ENCODE measurements at regions not wholly inside any gene's neighbourhood (a gene's known extent, or its start where the extent isn't known, plus 50 kb on each side); places are given as distances from the start of the nearest gene placed in this dataset.

DNA sequence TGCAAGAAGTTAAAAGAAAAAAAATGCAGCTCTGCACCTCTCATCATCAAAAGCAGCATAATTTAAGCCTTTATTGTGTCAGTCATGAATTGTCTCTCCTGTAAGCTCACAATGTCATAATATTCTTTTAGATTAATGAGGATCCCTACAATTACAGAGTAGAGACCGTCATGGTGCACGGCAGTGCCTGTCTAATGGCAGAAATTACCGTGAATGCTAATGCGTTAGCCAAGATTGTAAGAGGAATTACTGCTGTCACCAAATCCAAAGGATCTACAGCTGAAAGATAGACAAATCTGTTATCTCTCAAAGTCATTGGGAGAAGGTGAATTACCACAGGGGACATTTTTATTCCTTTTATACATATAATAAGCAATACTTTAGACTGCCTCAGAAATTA is 631.6 kb upstream of the NRSN1 start:
- TF ChIP-seq, protein P1, sequence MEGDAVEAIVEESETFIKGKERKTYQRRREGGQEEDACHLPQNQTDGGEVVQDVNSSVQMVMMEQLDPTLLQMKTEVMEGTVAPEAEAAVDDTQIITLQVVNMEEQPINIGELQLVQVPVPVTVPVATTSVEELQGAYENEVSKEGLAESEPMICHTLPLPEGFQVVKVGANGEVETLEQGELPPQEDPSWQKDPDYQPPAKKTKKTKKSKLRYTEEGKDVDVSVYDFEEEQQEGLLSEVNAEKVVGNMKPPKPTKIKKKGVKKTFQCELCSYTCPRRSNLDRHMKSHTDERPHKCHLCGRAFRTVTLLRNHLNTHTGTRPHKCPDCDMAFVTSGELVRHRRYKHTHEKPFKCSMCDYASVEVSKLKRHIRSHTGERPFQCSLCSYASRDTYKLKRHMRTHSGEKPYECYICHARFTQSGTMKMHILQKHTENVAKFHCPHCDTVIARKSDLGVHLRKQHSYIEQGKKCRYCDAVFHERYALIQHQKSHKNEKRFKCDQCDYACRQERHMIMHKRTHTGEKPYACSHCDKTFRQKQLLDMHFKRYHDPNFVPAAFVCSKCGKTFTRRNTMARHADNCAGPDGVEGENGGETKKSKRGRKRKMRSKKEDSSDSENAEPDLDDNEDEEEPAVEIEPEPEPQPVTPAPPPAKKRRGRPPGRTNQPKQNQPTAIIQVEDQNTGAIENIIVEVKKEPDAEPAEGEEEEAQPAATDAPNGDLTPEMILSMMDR (conservative IDR thresholded peaks at IDR 0.05) = no peak
- TF ChIP-seq EZH2 (IDR thresholded peaks at IDR 0.05; ENCODE audit: low read depth) = no peak
